ENCODE measurements at regions not wholly inside any gene's neighbourhood (a gene's known extent, or its start where the extent isn't known, plus 50 kb on each side); places are given as distances from the start of the nearest gene placed in this dataset.

DNA sequence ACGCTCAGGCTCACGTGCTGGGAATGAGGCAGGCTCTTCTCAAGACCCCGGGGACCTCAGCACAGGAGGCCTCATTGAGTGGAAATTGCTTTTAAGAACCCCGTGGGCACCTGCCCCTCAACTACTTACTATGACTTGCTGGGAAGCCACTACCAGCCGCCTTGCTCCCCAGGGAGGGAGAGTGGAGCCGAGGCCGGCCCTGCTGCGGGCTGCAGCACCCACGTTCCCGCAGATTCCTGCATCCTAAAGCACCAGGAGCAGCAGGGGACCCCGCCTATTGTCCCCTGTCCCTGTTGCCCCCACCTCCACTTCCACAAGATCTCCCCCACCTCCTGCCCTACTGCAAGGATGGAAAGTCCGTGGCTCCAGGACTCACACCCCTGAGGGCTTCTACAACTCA, 541.6 kb upstream of the PFKP start:
- no peak for TF ChIP-seq EZH2 (IDR thresholded peaks at IDR 0.05; ENCODE audit: low read depth, unreplicated experiment)
- no peak for TF ChIP-seq CTCF (conservative IDR thresholded peaks at IDR 0.05; ENCODE audit: low read depth in 2 of 2)
- no peak for TF ChIP-seq ZNF114 (CRISPR knock-in tag; IDR thresholded peaks at IDR 0.05)
- no peak for TF ChIP-seq STAT1 (IDR thresholded peaks at IDR 0.05; ENCODE audit: unreplicated experiment)
- TF ChIP-seq, protein P1, sequence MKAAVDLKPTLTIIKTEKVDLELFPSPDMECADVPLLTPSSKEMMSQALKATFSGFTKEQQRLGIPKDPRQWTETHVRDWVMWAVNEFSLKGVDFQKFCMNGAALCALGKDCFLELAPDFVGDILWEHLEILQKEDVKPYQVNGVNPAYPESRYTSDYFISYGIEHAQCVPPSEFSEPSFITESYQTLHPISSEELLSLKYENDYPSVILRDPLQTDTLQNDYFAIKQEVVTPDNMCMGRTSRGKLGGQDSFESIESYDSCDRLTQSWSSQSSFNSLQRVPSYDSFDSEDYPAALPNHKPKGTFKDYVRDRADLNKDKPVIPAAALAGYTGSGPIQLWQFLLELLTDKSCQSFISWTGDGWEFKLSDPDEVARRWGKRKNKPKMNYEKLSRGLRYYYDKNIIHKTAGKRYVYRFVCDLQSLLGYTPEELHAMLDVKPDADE (IDR thresholded peaks at IDR 0.05) = no peak
- TF ChIP-seq POLR2AphosphoS5 (IDR thresholded peaks at IDR 0.05; ENCODE audit: low read depth) = no peak
- TF ChIP-seq, protein P2, sequence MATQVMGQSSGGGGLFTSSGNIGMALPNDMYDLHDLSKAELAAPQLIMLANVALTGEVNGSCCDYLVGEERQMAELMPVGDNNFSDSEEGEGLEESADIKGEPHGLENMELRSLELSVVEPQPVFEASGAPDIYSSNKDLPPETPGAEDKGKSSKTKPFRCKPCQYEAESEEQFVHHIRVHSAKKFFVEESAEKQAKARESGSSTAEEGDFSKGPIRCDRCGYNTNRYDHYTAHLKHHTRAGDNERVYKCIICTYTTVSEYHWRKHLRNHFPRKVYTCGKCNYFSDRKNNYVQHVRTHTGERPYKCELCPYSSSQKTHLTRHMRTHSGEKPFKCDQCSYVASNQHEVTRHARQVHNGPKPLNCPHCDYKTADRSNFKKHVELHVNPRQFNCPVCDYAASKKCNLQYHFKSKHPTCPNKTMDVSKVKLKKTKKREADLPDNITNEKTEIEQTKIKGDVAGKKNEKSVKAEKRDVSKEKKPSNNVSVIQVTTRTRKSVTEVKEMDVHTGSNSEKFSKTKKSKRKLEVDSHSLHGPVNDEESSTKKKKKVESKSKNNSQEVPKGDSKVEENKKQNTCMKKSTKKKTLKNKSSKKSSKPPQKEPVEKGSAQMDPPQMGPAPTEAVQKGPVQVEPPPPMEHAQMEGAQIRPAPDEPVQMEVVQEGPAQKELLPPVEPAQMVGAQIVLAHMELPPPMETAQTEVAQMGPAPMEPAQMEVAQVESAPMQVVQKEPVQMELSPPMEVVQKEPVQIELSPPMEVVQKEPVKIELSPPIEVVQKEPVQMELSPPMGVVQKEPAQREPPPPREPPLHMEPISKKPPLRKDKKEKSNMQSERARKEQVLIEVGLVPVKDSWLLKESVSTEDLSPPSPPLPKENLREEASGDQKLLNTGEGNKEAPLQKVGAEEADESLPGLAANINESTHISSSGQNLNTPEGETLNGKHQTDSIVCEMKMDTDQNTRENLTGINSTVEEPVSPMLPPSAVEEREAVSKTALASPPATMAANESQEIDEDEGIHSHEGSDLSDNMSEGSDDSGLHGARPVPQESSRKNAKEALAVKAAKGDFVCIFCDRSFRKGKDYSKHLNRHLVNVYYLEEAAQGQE (IDR thresholded peaks at IDR 0.05; ENCODE audit: unreplicated experiment) = no peak
- TF ChIP-seq EZH2phosphoT487 (IDR thresholded peaks at IDR 0.05; ENCODE audit: unreplicated experiment) = no peak
- TF ChIP-seq JUNB (IDR thresholded peaks at IDR 0.05; ENCODE audit: unreplicated experiment) = no peak
